B cell (primary cell): ENCODE measurements at regions not wholly inside any gene's neighbourhood (a gene's known extent, or its start where the extent isn't known, plus 50 kb on each side); places are given as distances from the start of the nearest gene placed in this dataset.

ENCODE experiments used
- CTCF ChIP-seq: fragments of 200-600 bp; IDR thresholded peaks from one replicate; pipeline ENCODE4 v1.8.0; 2022; ENCODE audit warnings: antibody characterized with exemption, mild to moderate bottlenecking
- EZH2 ChIP-seq: IDR thresholded peaks from 2 replicates; pipeline ENCODE4 v1.6.1; 2012; ENCODE audit warnings: borderline replicate concordance, low read depth, mild to moderate bottlenecking, moderate library complexity, low read length; ENCODE audit not compliant: insufficient read depth, poor library complexity, severe bottlenecking

DNA sequence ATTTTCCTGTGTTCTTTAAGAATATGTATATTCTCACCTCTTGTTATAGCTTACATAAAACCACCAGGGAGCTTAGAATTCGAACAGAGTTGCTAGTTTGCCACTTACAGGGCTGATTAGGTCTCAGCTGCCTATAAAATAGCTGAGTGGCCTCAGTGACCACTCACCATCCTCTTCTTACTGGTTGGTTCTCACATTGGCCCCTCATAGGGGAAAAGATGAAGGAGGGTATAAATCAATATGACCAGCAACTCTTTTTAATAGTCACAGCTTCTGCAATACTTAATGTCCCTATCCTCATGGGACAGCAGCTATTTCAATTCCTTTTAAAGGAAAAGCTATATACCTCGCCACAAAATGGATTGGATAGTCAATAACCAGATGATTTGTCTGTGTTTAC, 199.4 kb upstream of the CDH20 start:
- TF ChIP-seq CTCF (no peak), EZH2 (no peak)
